ENCODE measurements at regions not wholly inside any gene's neighbourhood (a gene's known extent, or its start where the extent isn't known, plus 50 kb on each side); places are given as distances from the start of the nearest gene placed in this dataset.

DNA sequence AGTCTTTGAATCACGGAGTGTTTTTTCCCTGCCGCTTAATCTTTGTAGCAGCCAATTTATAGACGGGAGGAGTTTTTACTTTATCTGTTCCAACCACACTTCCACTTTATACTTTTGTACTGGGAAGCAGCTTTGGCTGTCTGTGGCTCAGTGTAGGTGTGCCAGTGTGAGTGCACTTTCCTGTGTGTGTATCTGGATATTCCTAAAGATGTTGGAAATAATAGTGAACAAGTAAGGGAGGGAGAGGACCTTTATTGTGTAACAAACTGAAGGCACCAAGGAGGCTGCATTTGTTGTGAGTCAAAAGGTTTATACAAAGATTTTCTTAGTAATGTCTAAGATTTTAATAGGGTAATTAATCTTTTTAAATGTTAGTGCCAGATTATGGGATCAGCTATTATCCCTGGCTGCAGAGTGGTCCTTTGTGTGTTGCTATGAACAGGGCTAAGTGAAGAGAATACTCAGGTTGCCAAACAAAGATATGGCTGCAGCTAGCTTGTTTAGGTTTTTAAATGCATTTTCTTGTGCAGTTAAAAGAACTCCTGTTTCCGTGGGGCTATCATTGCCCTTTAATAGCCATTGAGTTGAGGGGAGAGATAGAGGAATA is 226.3 kb downstream of the RNF144B start:
- TF ChIP-seq, protein P1, sequence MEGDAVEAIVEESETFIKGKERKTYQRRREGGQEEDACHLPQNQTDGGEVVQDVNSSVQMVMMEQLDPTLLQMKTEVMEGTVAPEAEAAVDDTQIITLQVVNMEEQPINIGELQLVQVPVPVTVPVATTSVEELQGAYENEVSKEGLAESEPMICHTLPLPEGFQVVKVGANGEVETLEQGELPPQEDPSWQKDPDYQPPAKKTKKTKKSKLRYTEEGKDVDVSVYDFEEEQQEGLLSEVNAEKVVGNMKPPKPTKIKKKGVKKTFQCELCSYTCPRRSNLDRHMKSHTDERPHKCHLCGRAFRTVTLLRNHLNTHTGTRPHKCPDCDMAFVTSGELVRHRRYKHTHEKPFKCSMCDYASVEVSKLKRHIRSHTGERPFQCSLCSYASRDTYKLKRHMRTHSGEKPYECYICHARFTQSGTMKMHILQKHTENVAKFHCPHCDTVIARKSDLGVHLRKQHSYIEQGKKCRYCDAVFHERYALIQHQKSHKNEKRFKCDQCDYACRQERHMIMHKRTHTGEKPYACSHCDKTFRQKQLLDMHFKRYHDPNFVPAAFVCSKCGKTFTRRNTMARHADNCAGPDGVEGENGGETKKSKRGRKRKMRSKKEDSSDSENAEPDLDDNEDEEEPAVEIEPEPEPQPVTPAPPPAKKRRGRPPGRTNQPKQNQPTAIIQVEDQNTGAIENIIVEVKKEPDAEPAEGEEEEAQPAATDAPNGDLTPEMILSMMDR (IDR thresholded peaks at IDR 0.05) = no peak
- no peak for TF ChIP-seq EP300 (IDR thresholded peaks at IDR 0.05)
- no peak for TF ChIP-seq POLR2A (IDR thresholded peaks at IDR 0.05; ENCODE audit: low read depth)

Data from esophagus muscularis mucosa (tissue), 4 donors.